ENCODE measurements at regions not wholly inside any gene's neighbourhood (a gene's known extent, or its start where the extent isn't known, plus 50 kb on each side); places are given as distances from the start of the nearest gene placed in this dataset.

DNA sequence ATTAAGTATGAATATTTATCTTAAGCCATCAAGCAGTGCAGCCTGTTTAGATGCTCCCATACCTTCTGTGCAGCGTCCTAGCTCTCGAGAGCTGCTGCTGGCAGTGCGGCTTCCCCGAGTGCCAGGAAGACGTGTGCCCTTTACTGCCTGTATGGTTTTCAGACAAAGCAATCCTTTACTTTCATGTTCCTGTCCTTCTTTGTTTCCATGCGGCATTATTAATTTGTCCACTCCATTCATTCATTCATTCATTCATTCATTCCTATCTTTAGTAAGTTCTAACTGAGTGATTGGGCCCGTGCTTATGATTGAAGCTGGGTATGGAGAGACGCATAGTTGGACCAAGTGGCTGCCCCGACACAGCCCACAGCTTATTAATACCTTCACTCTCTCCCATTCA is 446.6 kb upstream of the HNRNPA3 start:
- DNase-seq (no peak), ATAC-seq (no peak)
- Histone ChIP-seq H3K4me3 (no peak overlapping the region), H3K36me3 (no peaks in the 10 kb centered on the region), H3K27me3 (no peaks in the 10 kb centered on the region), H3K27ac (no peak overlapping the region), H3K4me1 (peaks cover 0 to 7% (median 0%) of the 10 kb centered on the region in 9 donors), H3K9me3 (no peaks in the 10 kb centered on the region)
- TF ChIP-seq, protein P1, sequence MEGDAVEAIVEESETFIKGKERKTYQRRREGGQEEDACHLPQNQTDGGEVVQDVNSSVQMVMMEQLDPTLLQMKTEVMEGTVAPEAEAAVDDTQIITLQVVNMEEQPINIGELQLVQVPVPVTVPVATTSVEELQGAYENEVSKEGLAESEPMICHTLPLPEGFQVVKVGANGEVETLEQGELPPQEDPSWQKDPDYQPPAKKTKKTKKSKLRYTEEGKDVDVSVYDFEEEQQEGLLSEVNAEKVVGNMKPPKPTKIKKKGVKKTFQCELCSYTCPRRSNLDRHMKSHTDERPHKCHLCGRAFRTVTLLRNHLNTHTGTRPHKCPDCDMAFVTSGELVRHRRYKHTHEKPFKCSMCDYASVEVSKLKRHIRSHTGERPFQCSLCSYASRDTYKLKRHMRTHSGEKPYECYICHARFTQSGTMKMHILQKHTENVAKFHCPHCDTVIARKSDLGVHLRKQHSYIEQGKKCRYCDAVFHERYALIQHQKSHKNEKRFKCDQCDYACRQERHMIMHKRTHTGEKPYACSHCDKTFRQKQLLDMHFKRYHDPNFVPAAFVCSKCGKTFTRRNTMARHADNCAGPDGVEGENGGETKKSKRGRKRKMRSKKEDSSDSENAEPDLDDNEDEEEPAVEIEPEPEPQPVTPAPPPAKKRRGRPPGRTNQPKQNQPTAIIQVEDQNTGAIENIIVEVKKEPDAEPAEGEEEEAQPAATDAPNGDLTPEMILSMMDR (IDR thresholded peaks at IDR 0.05): no peak
- 93 to 96% methylated on average over 9 of the region's 9 CpGs for WGBS, 2 donors
- intact Hi-C loops (cut with DNase I): loop anchor here in 1 of 10 donors (10.0 kb wide), 1 partner anchor 1471 kb away; no protein-coding TSS in a partner anchor

DNA sequence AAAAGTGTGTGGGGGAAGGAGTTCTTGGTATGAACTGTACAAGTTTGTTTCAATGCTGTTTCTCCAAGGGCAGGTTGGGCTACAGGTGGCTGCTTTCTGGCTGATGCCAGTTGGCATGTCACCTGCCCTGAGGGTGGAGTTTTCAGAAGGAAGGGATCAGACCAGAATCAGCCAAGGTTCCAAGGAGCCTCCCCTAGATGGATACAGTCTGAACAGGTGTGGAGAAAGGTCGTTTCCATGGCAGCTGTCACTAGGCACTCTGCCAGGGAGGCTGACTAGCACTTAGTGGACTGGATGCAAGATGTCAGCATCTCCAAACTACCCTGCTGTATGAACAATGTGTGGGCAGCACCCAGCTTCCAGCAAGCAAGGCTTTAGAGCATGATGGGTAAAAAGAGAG is 444.4 kb upstream of the HNRNPA3 start:
- peaks cover 0 to 11% (median 0%) of the 10 kb centered on the region in 11 donors for H3K9me3 ChIP-seq
- TF ChIP-seq, protein P1 (IDR thresholded peaks at IDR 0.05): no peak
- H3K4me1 ChIP-seq: peaks cover 0 to 5% (median 0%) of the 10 kb centered on the region in 9 donors
- no peak for ATAC-seq
- no peak overlapping the region for H3K4me3 ChIP-seq
- H3K36me3 ChIP-seq: no peaks in the 10 kb centered on the region
- DNase-seq: no peak
- 66 to 82% methylated on average over 1 of the region's 1 CpG for WGBS, 2 donors
- H3K27me3 ChIP-seq: no peaks in the 10 kb centered on the region
- intact Hi-C loops (cut with DNase I): loop anchor here in 1 of 10 donors (10.0 kb wide), 1 partner anchor 1473 kb away; no protein-coding TSS in a partner anchor
- no peak overlapping the region for H3K27ac ChIP-seq

DNA sequence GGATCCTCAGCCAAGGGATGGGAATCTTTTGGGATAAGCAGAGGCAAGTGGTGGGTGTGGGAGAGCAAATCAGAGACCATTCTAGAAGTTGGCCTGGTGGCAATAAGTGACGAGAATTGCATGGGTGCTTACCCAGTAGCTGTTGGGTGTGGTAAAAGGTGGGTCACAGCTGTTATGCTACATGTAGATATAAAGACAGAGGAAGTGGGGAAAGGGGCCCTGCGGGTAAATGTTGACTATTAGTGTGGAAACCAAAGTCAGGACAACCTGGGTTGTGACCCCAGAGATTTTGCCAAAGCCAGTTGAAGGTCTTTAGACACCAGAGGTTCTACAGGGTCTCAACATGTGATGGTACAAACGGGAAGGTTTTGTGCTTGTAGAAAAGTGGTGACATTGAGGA is 443.6 kb upstream of the HNRNPA3 start:
- H3K36me3 ChIP-seq: no peaks in the 10 kb centered on the region
- 66 to 90% methylated on average over 3 of the region's 3 CpGs for WGBS, 2 donors
- DNase-seq (no peak), ATAC-seq (no peak)
- H3K9me3 ChIP-seq: peaks cover 0 to 11% (median 0%) of the 10 kb centered on the region in 11 donors
- TF ChIP-seq, protein P1 (IDR thresholded peaks at IDR 0.05): no peak
- H3K4me1 ChIP-seq: no peaks in the 10 kb centered on the region
- no peak overlapping the region for H3K4me3 ChIP-seq
- no peak overlapping the region for H3K27ac ChIP-seq
- H3K27me3 ChIP-seq: no peaks in the 10 kb centered on the region
- intact Hi-C loops (cut with DNase I): loop anchor here in 1 of 10 donors (10.0 kb wide), 1 partner anchor 1474 kb away; no protein-coding TSS in a partner anchor

DNA sequence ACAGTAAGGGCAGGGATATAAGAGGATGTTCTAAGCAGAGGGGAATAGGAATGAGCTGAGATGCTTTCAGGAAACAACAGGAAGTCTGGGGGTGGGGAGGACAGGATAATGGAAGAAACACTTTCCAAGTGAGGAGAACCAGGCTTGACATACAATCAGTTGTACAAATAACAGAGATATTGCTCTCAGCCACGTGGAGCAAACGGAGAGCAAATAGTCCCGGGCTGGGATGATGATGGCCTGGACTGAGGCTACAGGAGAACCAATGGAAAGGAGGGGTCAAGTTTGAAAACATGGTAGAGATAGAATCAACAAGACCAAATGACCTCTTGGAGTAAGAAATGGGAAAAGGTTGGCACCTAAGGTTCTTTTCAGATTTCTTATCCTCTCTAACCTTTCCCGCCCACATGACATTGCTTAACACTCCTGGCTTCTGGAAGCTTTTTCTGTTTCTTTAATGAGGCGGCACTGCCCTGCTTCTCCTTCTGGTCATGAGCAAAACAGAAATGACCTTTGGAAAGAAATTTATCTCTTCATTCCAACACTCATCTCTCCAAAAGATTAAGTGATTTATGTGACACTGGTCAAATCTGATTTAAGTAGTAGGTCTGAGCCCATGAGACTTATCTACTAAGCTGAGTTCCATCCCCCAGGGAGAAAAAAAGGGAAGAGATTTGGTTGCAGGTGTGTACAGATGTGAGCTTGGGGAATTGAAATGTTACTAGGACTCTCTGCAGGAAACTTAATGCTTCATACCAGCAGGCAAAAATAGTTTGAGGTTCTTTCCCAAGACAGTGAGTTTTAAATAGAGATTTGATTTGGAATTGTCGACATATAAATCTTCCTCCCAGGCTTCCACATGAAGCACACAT is 442.9 kb upstream of the HNRNPA3 start:
- H3K9me3 ChIP-seq: peaks cover 0 to 11% (median 0%) of the 10 kb centered on the region in 11 donors
- no peak overlapping the region for H3K27ac ChIP-seq
- H3K27me3 ChIP-seq: no peaks in the 10 kb centered on the region
- TF ChIP-seq, protein P1 (IDR thresholded peaks at IDR 0.05): no peak
- 60 to 69% methylated on average over 6 of the region's 6 CpGs for WGBS, 2 donors
- no peaks in the 10 kb centered on the region for H3K4me1 ChIP-seq
- intact Hi-C loops (cut with DNase I): loop anchor here in 1 of 10 donors (10.0 kb wide), 1 partner anchor 1475 kb away; no protein-coding TSS in a partner anchor
- no peak overlapping the region for H3K4me3 ChIP-seq
- H3K36me3 ChIP-seq: no peaks in the 10 kb centered on the region
- ATAC-seq (no peak), DNase-seq (no peak)

Measured in heart right ventricle (tissue), 16 donors.